Muscle of arm (tissue), 1 donor: ENCODE measurements at regions not wholly inside any gene's neighbourhood (a gene's known extent, or its start where the extent isn't known, plus 50 kb on each side); places are given as distances from the start of the nearest gene placed in this dataset.
"Not testable (repeated sequence)": the region's sequence is repeated elsewhere in the genome, so short reads cannot be mapped to it uniquely, and the experiment has no call there.

Source experiments
- DNase-seq: peaks from one replicate; pipeline ENCODE4 v3.0.0-alpha.2; 2013

GRCh38 chr14:30369502-30370180, 189.3 kb upstream of the G2E3 start:
- DNase-seq, result no peak

GRCh38 chr14:30373053-30373452, 185.9 kb upstream of the G2E3 start:
- DNase-seq, result no peak

- DNase-seq, result no peak
Observed at GRCh38 chr14:30373526-30373925, 185.4 kb upstream of the G2E3 start.

GRCh38 chr14:30375296-30375892, 183.6 kb upstream of the G2E3 start:
- no peak for DNase-seq

GRCh38 chr14:30381861-30382480, 177.0 kb upstream of the G2E3 start:
- DNase-seq, result peak; percentile 55

- no peak for DNase-seq
Observed at GRCh38 chr14:30385925-30386324, 173.0 kb upstream of the G2E3 start.

- DNase-seq, result peak; percentile 59
Observed at GRCh38 chr14:30387871-30388270, 171.1 kb upstream of the G2E3 start.

GRCh38 chr14:30389134-30389876, 169.7 kb upstream of the G2E3 start:
- DNase-seq, result no peak

GRCh38 chr14:30389877-30390385, 169.0 kb upstream of the G2E3 start:
- no peak for DNase-seq

- DNase-seq, result no peak
Observed at GRCh38 chr14:30395065-30395464, 163.9 kb upstream of the G2E3 start.

- DNase-seq, result no peak
Observed at GRCh38 chr14:30402846-30403245, 156.1 kb upstream of the G2E3 start.

GRCh38 chr14:30403791-30404190, 155.2 kb upstream of the G2E3 start:
- no peak for DNase-seq

GRCh38 chr14:30409508-30410015, 149.4 kb upstream of the G2E3 start:
- not testable (repeated sequence) for DNase-seq

GRCh38 chr14:30410986-30411385, 148.0 kb upstream of the G2E3 start:
- DNase-seq, result no peak

GRCh38 chr14:30413184-30413583, 145.8 kb upstream of the G2E3 start:
- not testable (repeated sequence) for DNase-seq

GRCh38 chr14:30417121-30417520, 141.8 kb upstream of the G2E3 start:
- DNase-seq, result no peak

GRCh38 chr14:30417999-30418398, 141.0 kb upstream of the G2E3 start:
- DNase-seq, result no peak

GRCh38 chr14:30419037-30419436, 139.9 kb upstream of the G2E3 start:
- DNase-seq, result no peak

- DNase-seq, result peak; percentile 36
Observed at GRCh38 chr14:30420515-30420914, 138.4 kb upstream of the G2E3 start.

GRCh38 chr14:30426463-30426862, 132.5 kb upstream of the G2E3 start:
- no peak for DNase-seq

- no peak for DNase-seq
Observed at GRCh38 chr14:30427401-30427800, 131.6 kb upstream of the G2E3 start.

- no peak for DNase-seq
Observed at GRCh38 chr14:30427846-30428245, 131.1 kb upstream of the G2E3 start.
